Body of pancreas (tissue), 4 donors: ENCODE measurements at regions not wholly inside any gene's neighbourhood (a gene's known extent, or its start where the extent isn't known, plus 50 kb on each side); places are given as distances from the start of the nearest gene placed in this dataset.

Experiments used
- CTCF ChIP-seq, 7 experiments: fragments of 450-650 bp in 4 of 7; fragments of 200-600 bp in 3 of 7; sonication (generic) in 3 of 7; IDR thresholded peaks; one replicate each; pipeline ENCODE4 v1.5.1; 2016 to 2019; ENCODE audit warnings: antibody characterized with exemption in 7 of 7
- POLR2A ChIP-seq, 3 donors: fragments of 450-650 bp; IDR thresholded peaks; one replicate each; pipeline ENCODE4 v1.6.1; 2016; ENCODE audit warnings: antibody characterized with exemption in 3 of 3, mild to moderate bottlenecking in 2 of 3

DNA sequence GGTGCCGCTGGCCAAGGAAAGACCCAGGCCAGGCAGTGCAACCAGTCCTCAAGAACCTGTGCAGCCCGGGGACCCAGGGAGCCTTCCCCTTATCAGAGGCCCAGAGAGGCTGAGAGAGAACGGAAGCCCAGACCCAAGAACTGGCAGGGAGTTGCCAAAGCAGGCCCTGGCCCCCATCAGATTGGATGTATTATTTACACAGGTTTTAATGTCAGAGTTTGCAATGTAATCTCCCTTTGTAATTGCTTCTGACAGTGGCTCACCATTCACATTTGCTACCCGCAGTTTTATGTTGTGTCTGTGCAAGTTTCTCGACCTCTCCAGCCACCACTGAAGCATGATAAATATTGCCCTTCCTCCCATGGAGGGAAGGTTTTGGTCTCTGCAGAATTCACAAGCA is 660.9 kb downstream of the LIG4 start:
- TF ChIP-seq POLR2A (IDR thresholded peaks at IDR 0.05) = no peak
- TF ChIP-seq CTCF (IDR thresholded peaks at IDR 0.05) = no peak
